HepG2 (cell line): ENCODE measurements at regions not wholly inside any gene's neighbourhood (a gene's known extent, or its start where the extent isn't known, plus 50 kb on each side); places are given as distances from the start of the nearest gene placed in this dataset.

Source experiments
- ERF ChIP-seq: IDR thresholded peaks from 2 replicates; pipeline ENCODE4 v1.6.1; 2018; ENCODE audit warnings: missing biosample characterization, missing genetic modification reagents
- FOXA1 ChIP-seq, 2 experiments: fragments of 450-650 bp in 1 of 2; sonication (generic) in 1 of 2; formaldehyde crosslinking in 1 of 2; IDR thresholded peaks; 2 replicates each; pipeline versions ENCODE4 v1.4.0 to v1.6.1; 2016 to 2020; ENCODE audit warnings: missing genetic modification reagents in 1 of 2
- FOXA3 ChIP-seq: IDR thresholded peaks from 2 replicates; pipeline ENCODE4 v1.6.1; 2016; ENCODE audit warnings: missing genetic modification reagents, missing compliant biosample characterization
- GATAD2A ChIP-seq: IDR thresholded peaks from 2 replicates; pipeline ENCODE4 v1.6.1; 2016
- GZF1 ChIP-seq: sonication (generic); formaldehyde crosslinking; IDR thresholded peaks from 2 replicates; pipeline ENCODE4 v1.5.1; 2020; ENCODE audit warnings: mild to moderate bottlenecking, missing genetic modification reagents
- HMG20A ChIP-seq: IDR thresholded peaks from 2 replicates; pipeline ENCODE4 v1.6.1; 2016; ENCODE audit warnings: borderline replicate concordance
- HNRNPH1 ChIP-seq: fragments of 200-400 bp; formaldehyde crosslinking; optimal IDR thresholded peaks from 2 replicates; pipeline ENCODE3; 2017; ENCODE audit warnings: mild to moderate bottlenecking, low read depth, low read length
- ISL2 ChIP-seq: sonication (generic); formaldehyde crosslinking; IDR thresholded peaks from 2 replicates; pipeline ENCODE4 v1.5.0; 2020; ENCODE audit warnings: missing genetic modification reagents
- KDM6A ChIP-seq: IDR thresholded peaks from 2 replicates; pipeline ENCODE4 v1.6.1; 2016; ENCODE audit warnings: low read depth
- NR2C2 ChIP-seq: sonication (generic); formaldehyde crosslinking; IDR thresholded peaks from 2 replicates; pipeline ENCODE4 v1.4.0; 2020; ENCODE audit warnings: missing genetic modification reagents, mild to moderate bottlenecking, moderate library complexity, borderline replicate concordance
- PRPF4 ChIP-seq: fragments of 200-400 bp; formaldehyde crosslinking; IDR thresholded peaks from 2 replicates; pipeline ENCODE4 v1.6.1; 2016; ENCODE audit warnings: low read length, low read depth; ENCODE audit not compliant: poor library complexity, severe bottlenecking
- SP1 ChIP-seq, 2 experiments: fragments of 450-650 bp in 1 of 2; sonication (generic) in 1 of 2; formaldehyde crosslinking in 1 of 2; IDR thresholded peaks; 2 replicates each; pipeline versions ENCODE4 v1.4.0 to v1.6.1; 2016 to 2020; ENCODE audit warnings: missing genetic modification reagents in 1 of 2
- TBX3 ChIP-seq: fragments of 450-650 bp; IDR thresholded peaks from 2 replicates; pipeline ENCODE4 v1.6.1; 2017; ENCODE audit warnings: antibody characterized with exemption, mild to moderate bottlenecking, inconsistent platforms, borderline replicate concordance
- ZFP37 ChIP-seq: sonication (generic); formaldehyde crosslinking; IDR thresholded peaks from 2 replicates; pipeline ENCODE4 v1.4.0; 2020; ENCODE audit warnings: missing genetic modification reagents, borderline replicate concordance
- ZNF558 ChIP-seq: sonication (generic); formaldehyde crosslinking; IDR thresholded peaks from 2 replicates; pipeline ENCODE4 v1.9.0; 2022; ENCODE audit warnings: mild to moderate bottlenecking, missing genetic modification reagents, borderline replicate concordance
- TF ChIP-seq, protein P1 (sequence below): IDR thresholded peaks from 2 replicates; pipeline ENCODE4 v1.6.1; 2016; ENCODE audit warnings: mild to moderate bottlenecking, missing biosample characterization, missing genetic modification reagents
- TF ChIP-seq, protein P2 (sequence below): sonication (generic); formaldehyde crosslinking; IDR thresholded peaks from 2 replicates; pipeline ENCODE4 v1.8.0; 2022; ENCODE audit warnings: missing genetic modification reagents, mild to moderate bottlenecking, inconsistent platforms, borderline replicate concordance
- TF ChIP-seq, protein P3 (sequence below): sonication (generic); formaldehyde crosslinking; IDR thresholded peaks from 2 replicates; pipeline ENCODE4 v1.4.0; 2020; ENCODE audit warnings: missing genetic modification reagents
- TF ChIP-seq, protein P4 (sequence below): IDR thresholded peaks from 2 replicates; pipeline ENCODE4 v1.6.1; 2018; ENCODE audit warnings: missing genetic modification reagents
- TF ChIP-seq, protein P5 (sequence below): sonication (generic); formaldehyde crosslinking; IDR thresholded peaks from 2 replicates; pipeline ENCODE4 v1.5.1; 2020; ENCODE audit warnings: mild to moderate bottlenecking, missing genetic modification reagents, borderline replicate concordance

DNA sequence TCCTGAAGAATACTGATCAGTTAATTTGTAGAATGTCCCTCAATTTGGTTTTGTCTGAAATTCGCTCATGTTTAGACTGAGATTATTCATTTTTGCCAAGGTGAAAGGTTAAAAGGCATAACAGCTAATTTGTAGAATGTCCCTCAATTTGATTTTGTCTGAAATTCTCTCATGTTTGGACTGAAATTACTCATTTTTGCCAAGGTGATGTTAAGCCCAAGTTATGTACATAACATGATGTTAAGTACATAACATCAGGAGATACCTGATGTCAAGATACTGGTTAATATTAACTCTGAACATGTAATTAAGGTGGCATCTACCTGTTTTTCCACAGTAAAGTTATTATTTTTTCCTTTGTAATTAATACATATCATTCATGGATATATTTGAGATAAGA lies 243.4 kb upstream of the PMFBP1 start (continued):
- TF ChIP-seq, protein P1, sequence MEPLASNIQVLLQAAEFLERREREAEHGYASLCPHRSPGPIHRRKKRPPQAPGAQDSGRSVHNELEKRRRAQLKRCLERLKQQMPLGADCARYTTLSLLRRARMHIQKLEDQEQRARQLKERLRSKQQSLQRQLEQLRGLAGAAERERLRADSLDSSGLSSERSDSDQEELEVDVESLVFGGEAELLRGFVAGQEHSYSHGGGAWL = no peak
- TF ChIP-seq ERF (CRISPR knock-in tag) = no peak
- TF ChIP-seq GATAD2A (CRISPR knock-in tag) = peak; percentile 74
- peak; percentile 71; the same call in 1 of the 2 replicates for TF ChIP-seq HMG20A
- peak; percentile 42; the same call in 1 of the 2 replicates for TF ChIP-seq NR2C2 (CRISPR knock-in tag)
- TF ChIP-seq PRPF4 = no peak
- no peak for TF ChIP-seq ZFP37 (CRISPR knock-in tag)
- TF ChIP-seq, protein P2, sequence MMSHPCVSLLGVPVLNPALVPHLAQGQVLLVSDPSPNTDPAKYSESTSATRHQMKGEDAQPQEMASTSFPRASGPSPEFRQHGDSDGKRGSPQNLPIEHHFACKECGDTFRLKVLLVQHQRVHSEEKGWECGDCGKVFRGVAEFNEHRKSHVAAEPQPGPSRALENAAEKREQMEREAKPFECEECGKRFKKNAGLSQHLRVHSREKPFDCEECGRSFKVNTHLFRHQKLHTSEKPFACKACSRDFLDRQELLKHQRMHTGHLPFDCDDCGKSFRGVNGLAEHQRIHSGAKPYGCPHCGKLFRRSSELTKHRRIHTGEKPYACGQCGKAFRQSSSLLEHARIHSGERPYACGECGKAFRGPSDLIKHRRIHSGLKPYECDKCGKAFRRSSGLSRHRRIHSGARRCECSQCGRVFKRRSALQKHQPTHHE = no peak
- TF ChIP-seq SP1 (IDR thresholded peaks at IDR 0.05) = no peak
- TF ChIP-seq SP1 (CRISPR knock-in tag; IDR thresholded peaks at IDR 0.05) = no peak
- TF ChIP-seq ISL2 = peak; percentile 38; the same call in 1 of the 2 replicates
- no peak for TF ChIP-seq ZNF558 (CRISPR knock-in tag)
- peak; percentile 53; the same call in 1 of the 2 replicates for TF ChIP-seq TBX3
- TF ChIP-seq FOXA3 (CRISPR knock-in tag) = peak; percentile 94
- peak; percentile 33; the same call in 1 of the 2 replicates for TF ChIP-seq KDM6A (CRISPR knock-in tag)
- TF ChIP-seq HNRNPH1 = no peak
- no peak for TF ChIP-seq GZF1
- TF ChIP-seq FOXA1 (IDR thresholded peaks at IDR 0.05) = peak; percentile 90
- TF ChIP-seq FOXA1 (CRISPR knock-in tag; IDR thresholded peaks at IDR 0.05) = peak; percentile 78
- TF ChIP-seq, protein P3, sequence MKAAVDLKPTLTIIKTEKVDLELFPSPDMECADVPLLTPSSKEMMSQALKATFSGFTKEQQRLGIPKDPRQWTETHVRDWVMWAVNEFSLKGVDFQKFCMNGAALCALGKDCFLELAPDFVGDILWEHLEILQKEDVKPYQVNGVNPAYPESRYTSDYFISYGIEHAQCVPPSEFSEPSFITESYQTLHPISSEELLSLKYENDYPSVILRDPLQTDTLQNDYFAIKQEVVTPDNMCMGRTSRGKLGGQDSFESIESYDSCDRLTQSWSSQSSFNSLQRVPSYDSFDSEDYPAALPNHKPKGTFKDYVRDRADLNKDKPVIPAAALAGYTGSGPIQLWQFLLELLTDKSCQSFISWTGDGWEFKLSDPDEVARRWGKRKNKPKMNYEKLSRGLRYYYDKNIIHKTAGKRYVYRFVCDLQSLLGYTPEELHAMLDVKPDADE = no peak
- TF ChIP-seq, protein P4, sequence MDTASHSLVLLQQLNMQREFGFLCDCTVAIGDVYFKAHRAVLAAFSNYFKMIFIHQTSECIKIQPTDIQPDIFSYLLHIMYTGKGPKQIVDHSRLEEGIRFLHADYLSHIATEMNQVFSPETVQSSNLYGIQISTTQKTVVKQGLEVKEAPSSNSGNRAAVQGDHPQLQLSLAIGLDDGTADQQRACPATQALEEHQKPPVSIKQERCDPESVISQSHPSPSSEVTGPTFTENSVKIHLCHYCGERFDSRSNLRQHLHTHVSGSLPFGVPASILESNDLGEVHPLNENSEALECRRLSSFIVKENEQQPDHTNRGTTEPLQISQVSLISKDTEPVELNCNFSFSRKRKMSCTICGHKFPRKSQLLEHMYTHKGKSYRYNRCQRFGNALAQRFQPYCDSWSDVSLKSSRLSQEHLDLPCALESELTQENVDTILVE (CRISPR knock-in tag) = 0 out of 2 replicates have a peak, but pooled peaks have one; percentile 19
- TF ChIP-seq, protein P5, sequence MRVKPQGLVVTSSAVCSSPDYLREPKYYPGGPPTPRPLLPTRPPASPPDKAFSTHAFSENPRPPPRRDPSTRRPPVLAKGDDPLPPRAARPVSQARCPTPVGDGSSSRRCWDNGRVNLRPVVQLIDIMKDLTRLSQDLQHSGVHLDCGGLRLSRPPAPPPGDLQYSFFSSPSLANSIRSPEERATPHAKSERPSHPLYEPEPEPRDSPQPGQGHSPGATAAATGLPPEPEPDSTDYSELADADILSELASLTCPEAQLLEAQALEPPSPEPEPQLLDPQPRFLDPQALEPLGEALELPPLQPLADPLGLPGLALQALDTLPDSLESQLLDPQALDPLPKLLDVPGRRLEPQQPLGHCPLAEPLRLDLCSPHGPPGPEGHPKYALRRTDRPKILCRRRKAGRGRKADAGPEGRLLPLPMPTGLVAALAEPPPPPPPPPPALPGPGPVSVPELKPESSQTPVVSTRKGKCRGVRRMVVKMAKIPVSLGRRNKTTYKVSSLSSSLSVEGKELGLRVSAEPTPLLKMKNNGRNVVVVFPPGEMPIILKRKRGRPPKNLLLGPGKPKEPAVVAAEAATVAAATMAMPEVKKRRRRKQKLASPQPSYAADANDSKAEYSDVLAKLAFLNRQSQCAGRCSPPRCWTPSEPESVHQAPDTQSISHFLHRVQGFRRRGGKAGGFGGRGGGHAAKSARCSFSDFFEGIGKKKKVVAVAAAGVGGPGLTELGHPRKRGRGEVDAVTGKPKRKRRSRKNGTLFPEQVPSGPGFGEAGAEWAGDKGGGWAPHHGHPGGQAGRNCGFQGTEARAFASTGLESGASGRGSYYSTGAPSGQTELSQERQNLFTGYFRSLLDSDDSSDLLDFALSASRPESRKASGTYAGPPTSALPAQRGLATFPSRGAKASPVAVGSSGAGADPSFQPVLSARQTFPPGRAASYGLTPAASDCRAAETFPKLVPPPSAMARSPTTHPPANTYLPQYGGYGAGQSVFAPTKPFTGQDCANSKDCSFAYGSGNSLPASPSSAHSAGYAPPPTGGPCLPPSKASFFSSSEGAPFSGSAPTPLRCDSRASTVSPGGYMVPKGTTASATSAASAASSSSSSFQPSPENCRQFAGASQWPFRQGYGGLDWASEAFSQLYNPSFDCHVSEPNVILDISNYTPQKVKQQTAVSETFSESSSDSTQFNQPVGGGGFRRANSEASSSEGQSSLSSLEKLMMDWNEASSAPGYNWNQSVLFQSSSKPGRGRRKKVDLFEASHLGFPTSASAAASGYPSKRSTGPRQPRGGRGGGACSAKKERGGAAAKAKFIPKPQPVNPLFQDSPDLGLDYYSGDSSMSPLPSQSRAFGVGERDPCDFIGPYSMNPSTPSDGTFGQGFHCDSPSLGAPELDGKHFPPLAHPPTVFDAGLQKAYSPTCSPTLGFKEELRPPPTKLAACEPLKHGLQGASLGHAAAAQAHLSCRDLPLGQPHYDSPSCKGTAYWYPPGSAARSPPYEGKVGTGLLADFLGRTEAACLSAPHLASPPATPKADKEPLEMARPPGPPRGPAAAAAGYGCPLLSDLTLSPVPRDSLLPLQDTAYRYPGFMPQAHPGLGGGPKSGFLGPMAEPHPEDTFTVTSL (CRISPR knock-in tag) = peak; percentile 55; the same call in 1 of the 2 replicates
